ENCODE measurements at regions not wholly inside any gene's neighbourhood (a gene's known extent, or its start where the extent isn't known, plus 50 kb on each side); places are given as distances from the start of the nearest gene placed in this dataset.

- TF ChIP-seq CTCF (IDR thresholded peaks at IDR 0.05) = no peak
- TF ChIP-seq POLR2A (IDR thresholded peaks at IDR 0.05) = no peak
Observed at GRCh38 chr2:120578576-120579352, 156.9 kb upstream of the GLI2 start.

All from esophagus squamous epithelium (tissue), 4 donors.